GM19395 (cell line): ENCODE measurements at regions not wholly inside any gene's neighbourhood (a gene's known extent, or its start where the extent isn't known, plus 50 kb on each side); places are given as distances from the start of the nearest gene placed in this dataset.

Experiments used
- ATAC-seq: cut with Tn5 transposase; IDR thresholded peaks from one replicate; pipeline ENCODE4 v1.9.1; 2021; ENCODE audit warnings: mild to moderate bottlenecking, moderate library complexity; ENCODE audit not compliant: unreplicated experiment

- no peak for ATAC-seq
Observed at GRCh38 chr3:77837456-77838025, 797.6 kb downstream of the ROBO2 start.

- ATAC-seq = no peak
Observed at GRCh38 chr3:77859156-77859555, 819.3 kb downstream of the ROBO2 start.

GRCh38 chr3:77868725-77869124 lies 828.8 kb downstream of the ROBO2 start:
- no peak for ATAC-seq

GRCh38 chr3:77869423-77869822 lies 829.5 kb downstream of the ROBO2 start:
- ATAC-seq = no peak

GRCh38 chr3:77871436-77871835 lies 831.5 kb downstream of the ROBO2 start:
- ATAC-seq = no peak

- ATAC-seq = no peak
Observed at GRCh38 chr3:77873598-77873997, 833.7 kb downstream of the ROBO2 start.

- ATAC-seq = no peak
Observed at GRCh38 chr3:77885381-77885780, 845.5 kb downstream of the ROBO2 start.

- ATAC-seq = no peak
Observed at GRCh38 chr3:77887611-77888010, 847.7 kb downstream of the ROBO2 start.

GRCh38 chr3:77889616-77890015 lies 849.7 kb downstream of the ROBO2 start:
- ATAC-seq = no peak

GRCh38 chr3:77898621-77899020 lies 858.7 kb downstream of the ROBO2 start:
- no peak for ATAC-seq

- ATAC-seq = no peak
Observed at GRCh38 chr3:77902675-77903074, 862.8 kb downstream of the ROBO2 start.

- ATAC-seq = no peak
Observed at GRCh38 chr3:77906102-77906709, 866.3 kb downstream of the ROBO2 start.

- ATAC-seq = no peak
Observed at GRCh38 chr3:77913524-77914174, 873.8 kb downstream of the ROBO2 start.

GRCh38 chr3:77915336-77915735 lies 875.4 kb downstream of the ROBO2 start:
- ATAC-seq = no peak

- ATAC-seq = no peak
Observed at GRCh38 chr3:77917225-77917624, 877.3 kb downstream of the ROBO2 start.

- no peak for ATAC-seq
Observed at GRCh38 chr3:77919244-77919643, 879.3 kb downstream of the ROBO2 start.

- ATAC-seq = no peak
Observed at GRCh38 chr3:77931255-77932009, 891.5 kb downstream of the ROBO2 start.

GRCh38 chr3:77932926-77933325 lies 893.0 kb downstream of the ROBO2 start:
- no peak for ATAC-seq

- ATAC-seq = no peak
Observed at GRCh38 chr3:77933926-77934325, 894.0 kb downstream of the ROBO2 start.

- ATAC-seq = no peak
Observed at GRCh38 chr3:77935418-77935817, 895.5 kb downstream of the ROBO2 start.

GRCh38 chr3:77939726-77940125 lies 899.8 kb downstream of the ROBO2 start:
- no peak for ATAC-seq

- no peak for ATAC-seq
Observed at GRCh38 chr3:77943598-77943997, 903.7 kb downstream of the ROBO2 start.
